ENCODE measurements at regions not wholly inside any gene's neighbourhood (a gene's known extent, or its start where the extent isn't known, plus 50 kb on each side); places are given as distances from the start of the nearest gene placed in this dataset.

DNA sequence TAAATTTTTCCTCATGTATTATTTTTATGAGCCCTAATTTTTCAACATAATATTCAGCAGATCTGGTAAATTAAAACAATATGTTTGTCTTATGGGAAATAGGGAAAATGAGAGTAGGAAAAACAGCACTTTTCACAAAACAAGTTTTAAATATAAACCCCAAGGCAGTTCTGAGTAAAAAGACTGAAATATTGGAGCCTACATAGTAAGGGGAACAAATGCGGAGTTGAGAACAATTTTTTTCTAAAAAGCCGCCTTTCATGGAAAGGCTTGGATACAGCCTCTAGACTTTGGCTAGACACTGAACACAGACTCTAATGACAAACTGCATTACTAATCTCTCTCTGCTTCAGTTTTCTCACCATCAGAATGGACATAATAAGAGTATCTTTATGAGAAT, 174.1 kb downstream of the NOL4 start:
- no peaks in the 10 kb centered on the region for H3K9me2 ChIP-seq (ENCODE audit: low read depth, low read length)
- no peak overlapping the region for H3K27ac ChIP-seq (ENCODE audit: low read depth, low read length, poor library complexity, severe bottlenecking)
- no peak for TF ChIP-seq EZH2 (IDR thresholded peaks at IDR 0.05; ENCODE audit: borderline replicate concordance, low read length)
- TF ChIP-seq, protein P1, sequence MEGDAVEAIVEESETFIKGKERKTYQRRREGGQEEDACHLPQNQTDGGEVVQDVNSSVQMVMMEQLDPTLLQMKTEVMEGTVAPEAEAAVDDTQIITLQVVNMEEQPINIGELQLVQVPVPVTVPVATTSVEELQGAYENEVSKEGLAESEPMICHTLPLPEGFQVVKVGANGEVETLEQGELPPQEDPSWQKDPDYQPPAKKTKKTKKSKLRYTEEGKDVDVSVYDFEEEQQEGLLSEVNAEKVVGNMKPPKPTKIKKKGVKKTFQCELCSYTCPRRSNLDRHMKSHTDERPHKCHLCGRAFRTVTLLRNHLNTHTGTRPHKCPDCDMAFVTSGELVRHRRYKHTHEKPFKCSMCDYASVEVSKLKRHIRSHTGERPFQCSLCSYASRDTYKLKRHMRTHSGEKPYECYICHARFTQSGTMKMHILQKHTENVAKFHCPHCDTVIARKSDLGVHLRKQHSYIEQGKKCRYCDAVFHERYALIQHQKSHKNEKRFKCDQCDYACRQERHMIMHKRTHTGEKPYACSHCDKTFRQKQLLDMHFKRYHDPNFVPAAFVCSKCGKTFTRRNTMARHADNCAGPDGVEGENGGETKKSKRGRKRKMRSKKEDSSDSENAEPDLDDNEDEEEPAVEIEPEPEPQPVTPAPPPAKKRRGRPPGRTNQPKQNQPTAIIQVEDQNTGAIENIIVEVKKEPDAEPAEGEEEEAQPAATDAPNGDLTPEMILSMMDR (IDR thresholded peaks at IDR 0.05; ENCODE audit: low read length), result no peak
- no peaks in the 10 kb centered on the region for H3K79me2 ChIP-seq (ENCODE audit: insufficient read depth, low read length)
- H3K27me3 ChIP-seq (ENCODE audit: insufficient read depth, low read length), result no peaks in the 10 kb centered on the region
- H4K20me1 ChIP-seq (ENCODE audit: insufficient read depth, low read length), result no peaks in the 10 kb centered on the region
- H3K36me3 ChIP-seq (ENCODE audit: insufficient read depth, low read length), result no peaks in the 10 kb centered on the region
- H3K9ac ChIP-seq (ENCODE audit: low read length), result no peak overlapping the region
- no peaks in the 10 kb centered on the region for H3K4me1 ChIP-seq (ENCODE audit: insufficient read depth, low read length, severe bottlenecking)
- no peaks in the 10 kb centered on the region for H3F3A ChIP-seq (ENCODE audit: insufficient read depth, low read length)
- H2AFZ ChIP-seq (ENCODE audit: low read length), result no peak overlapping the region
- no peaks in the 10 kb centered on the region for H3K9me3 ChIP-seq (ENCODE audit: low read length)
- no peak overlapping the region for H3K4me3 ChIP-seq (ENCODE audit: low read depth, low read length, poor library complexity, severe bottlenecking)
- H3K4me2 ChIP-seq (ENCODE audit: low read length), result no peak overlapping the region

DNA sequence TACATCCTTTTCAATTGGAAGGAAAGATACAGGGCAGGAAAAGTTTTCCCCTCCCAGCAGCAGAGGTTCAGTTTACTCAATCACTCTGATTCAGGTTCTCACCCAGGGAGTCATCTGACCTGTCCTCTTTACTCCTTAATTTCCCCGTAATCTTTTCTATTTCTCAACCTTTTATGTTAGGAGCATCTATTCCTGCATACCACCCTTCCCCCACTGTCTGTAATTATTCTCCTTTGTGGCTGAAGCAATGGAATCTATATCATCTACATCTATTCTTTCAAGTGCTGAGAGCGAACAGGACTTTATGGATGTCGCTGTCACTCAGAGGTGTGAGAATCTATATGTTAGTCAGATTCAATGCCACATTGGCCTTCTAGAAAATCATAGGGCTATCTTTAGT, 175.2 kb downstream of the NOL4 start:
- Histone ChIP-seq H4K20me1 (ENCODE audit: insufficient read depth, low read length) (no peaks in the 10 kb centered on the region), H3F3A (ENCODE audit: insufficient read depth, low read length) (no peaks in the 10 kb centered on the region), H3K27ac (ENCODE audit: low read depth, low read length, poor library complexity, severe bottlenecking) (no peak overlapping the region), H3K4me1 (ENCODE audit: insufficient read depth, low read length, severe bottlenecking) (no peaks in the 10 kb centered on the region), H3K79me2 (ENCODE audit: insufficient read depth, low read length) (no peaks in the 10 kb centered on the region), H3K9me2 (ENCODE audit: low read depth, low read length) (no peaks in the 10 kb centered on the region), H3K9ac (ENCODE audit: low read length) (no peak overlapping the region), H3K4me2 (ENCODE audit: low read length) (no peak overlapping the region), H3K9me3 (ENCODE audit: low read length) (no peaks in the 10 kb centered on the region), H2AFZ (ENCODE audit: low read length) (no peak overlapping the region), H3K27me3 (ENCODE audit: insufficient read depth, low read length) (no peaks in the 10 kb centered on the region), H3K4me3 (ENCODE audit: low read depth, low read length, poor library complexity, severe bottlenecking) (no peak overlapping the region), H3K36me3 (ENCODE audit: insufficient read depth, low read length) (no peaks in the 10 kb centered on the region)
- TF ChIP-seq, protein P1 (IDR thresholded peaks at IDR 0.05; ENCODE audit: low read length), result no peak
- TF ChIP-seq EZH2 (IDR thresholded peaks at IDR 0.05; ENCODE audit: borderline replicate concordance, low read length), result no peak

DNA sequence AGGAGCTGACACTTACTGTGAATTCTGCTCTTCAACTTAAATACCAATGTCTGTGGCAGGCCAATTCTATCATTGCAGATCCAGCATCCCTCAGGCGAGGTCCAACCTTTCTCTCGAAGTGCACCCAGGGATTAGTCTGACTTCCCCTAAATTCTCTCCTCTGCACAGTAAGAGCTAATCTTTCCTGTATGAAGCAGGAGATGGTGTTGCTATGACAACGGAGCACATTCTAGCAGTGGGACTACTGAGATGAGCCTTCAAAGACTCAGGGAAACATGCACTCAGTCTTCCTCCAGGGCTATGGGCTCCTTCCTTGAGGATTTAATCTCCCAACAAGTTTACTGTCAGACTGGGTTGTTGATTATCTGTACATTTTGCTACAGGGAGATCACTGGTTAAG, 176.3 kb downstream of the NOL4 start:
- Histone ChIP-seq H3K4me3 (ENCODE audit: low read depth, low read length, poor library complexity, severe bottlenecking) (no peak overlapping the region), H3K36me3 (ENCODE audit: insufficient read depth, low read length) (no peaks in the 10 kb centered on the region)
- no peak for TF ChIP-seq EZH2 (IDR thresholded peaks at IDR 0.05; ENCODE audit: borderline replicate concordance, low read length)
- TF ChIP-seq, protein P1 (IDR thresholded peaks at IDR 0.05; ENCODE audit: low read length), result no peak

More for the DNA sequence above, 176.3 kb downstream of the NOL4 start:
- Histone ChIP-seq H3K4me1 (ENCODE audit: insufficient read depth, low read length, severe bottlenecking) (no peaks in the 10 kb centered on the region), H3K27ac (ENCODE audit: low read depth, low read length, poor library complexity, severe bottlenecking) (no peak overlapping the region), H3K27me3 (ENCODE audit: insufficient read depth, low read length) (no peaks in the 10 kb centered on the region), H4K20me1 (ENCODE audit: insufficient read depth, low read length) (no peaks in the 10 kb centered on the region), H2AFZ (ENCODE audit: low read length) (no peak overlapping the region), H3K9me2 (ENCODE audit: low read depth, low read length) (no peaks in the 10 kb centered on the region), H3F3A (ENCODE audit: insufficient read depth, low read length) (no peaks in the 10 kb centered on the region), H3K9ac (ENCODE audit: low read length) (no peak overlapping the region), H3K4me2 (ENCODE audit: low read length) (no peak overlapping the region), H3K79me2 (ENCODE audit: insufficient read depth, low read length) (no peaks in the 10 kb centered on the region), H3K9me3 (ENCODE audit: low read length) (no peaks in the 10 kb centered on the region)

All from OCI-LY1 (cell line).